ENCODE measurements at regions not wholly inside any gene's neighbourhood (a gene's known extent, or its start where the extent isn't known, plus 50 kb on each side); places are given as distances from the start of the nearest gene placed in this dataset.

DNA sequence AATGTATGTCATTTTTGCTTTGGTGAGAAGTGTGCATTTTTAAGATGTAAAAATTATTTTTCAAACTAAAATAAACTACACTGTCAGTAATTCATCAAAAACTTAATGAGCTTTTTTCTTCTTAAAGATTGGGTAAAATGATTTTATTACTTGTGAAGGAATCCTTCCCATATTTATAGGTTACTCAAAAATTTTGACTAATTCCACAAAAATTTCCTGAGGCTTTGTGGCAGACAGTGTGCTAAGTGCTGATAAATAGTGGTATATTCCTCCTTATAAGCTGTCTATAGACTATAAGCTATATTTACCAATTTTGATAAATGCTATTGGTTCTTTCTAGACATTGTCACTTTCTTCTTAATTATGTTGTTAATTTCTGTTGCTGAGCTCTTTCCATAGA, 284.5 kb upstream of the SEMA6D start:
- TF ChIP-seq, protein P1, sequence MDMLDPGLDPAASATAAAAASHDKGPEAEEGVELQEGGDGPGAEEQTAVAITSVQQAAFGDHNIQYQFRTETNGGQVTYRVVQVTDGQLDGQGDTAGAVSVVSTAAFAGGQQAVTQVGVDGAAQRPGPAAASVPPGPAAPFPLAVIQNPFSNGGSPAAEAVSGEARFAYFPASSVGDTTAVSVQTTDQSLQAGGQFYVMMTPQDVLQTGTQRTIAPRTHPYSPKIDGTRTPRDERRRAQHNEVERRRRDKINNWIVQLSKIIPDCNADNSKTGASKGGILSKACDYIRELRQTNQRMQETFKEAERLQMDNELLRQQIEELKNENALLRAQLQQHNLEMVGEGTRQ (IDR thresholded peaks at IDR 0.05; ENCODE audit: low read depth, low read length) = no peak
- TF ChIP-seq CTCF (conservative IDR thresholded peaks at IDR 0.05; ENCODE audit: low read depth, low read length) = no peak
- TF ChIP-seq POLR2A (IDR thresholded peaks at IDR 0.05; ENCODE audit: low read depth, low read length) = no peak
- no peak for TF ChIP-seq BHLHE40 (IDR thresholded peaks at IDR 0.05; ENCODE audit: low read depth, low read length)
- no peak for TF ChIP-seq CEBPB (IDR thresholded peaks at IDR 0.05; ENCODE audit: low read depth, low read length)
- no peak for TF ChIP-seq RCOR1 (IDR thresholded peaks at IDR 0.05; ENCODE audit: insufficient replicate concordance, low read length)

Data from IMR-90 (cell line).